GM23338 (cell line): ENCODE measurements at regions not wholly inside any gene's neighbourhood (a gene's known extent, or its start where the extent isn't known, plus 50 kb on each side); places are given as distances from the start of the nearest gene placed in this dataset.

ENCODE experiments used
- CREB1 ChIP-seq: fragments of 250-450 bp; sonication (Bioruptor Pico); IDR thresholded peaks from 2 replicates; pipeline ENCODE4 v1.5.0; 2020; ENCODE audit warnings: low read depth, mild to moderate bottlenecking, moderate library complexity
- ETS1 ChIP-seq: IDR thresholded peaks from 2 replicates; pipeline ENCODE4 v1.6.1; 2016; ENCODE audit warnings: antibody characterized with exemption
- EZH2 ChIP-seq: fragments of 200-600 bp; sonication (generic); IDR thresholded peaks from one replicate; pipeline ENCODE4 v1.8.0; 2017; ENCODE audit warnings: antibody characterized with exemption, mild to moderate bottlenecking, low read depth; ENCODE audit not compliant: unreplicated experiment
- EZH2phosphoT487 ChIP-seq: fragments of 200-600 bp; sonication (generic); IDR thresholded peaks from one replicate; pipeline ENCODE4 v1.8.1; 2018; ENCODE audit warnings: antibody characterized with exemption; ENCODE audit not compliant: unreplicated experiment
- JUNB ChIP-seq: IDR thresholded peaks from one replicate; pipeline ENCODE4 v1.6.1; 2016; ENCODE audit warnings: antibody characterized with exemption; ENCODE audit not compliant: unreplicated experiment
- NANOG ChIP-seq: IDR thresholded peaks from 2 replicates; pipeline ENCODE4 v1.6.1; 2016; ENCODE audit warnings: antibody characterized with exemption, borderline replicate concordance
- POLR2AphosphoS5 ChIP-seq: IDR thresholded peaks from 2 replicates; pipeline ENCODE4 v1.6.1; 2016; ENCODE audit warnings: antibody characterized with exemption, low read depth
- REST ChIP-seq: IDR thresholded peaks from one replicate; pipeline ENCODE4 v1.6.1; 2018; ENCODE audit warnings: antibody characterized with exemption; ENCODE audit not compliant: unreplicated experiment
- STAT1 ChIP-seq: IDR thresholded peaks from one replicate; pipeline ENCODE4 v1.6.1; 2016; ENCODE audit warnings: antibody characterized with exemption; ENCODE audit not compliant: unreplicated experiment
- ZNF114 ChIP-seq: fragments of 250-450 bp; sonication (Bioruptor Pico); IDR thresholded peaks from 2 replicates; pipeline ENCODE4 v1.5.0; 2020; ENCODE audit warnings: mild to moderate bottlenecking, moderate library complexity
- ZNF331 ChIP-seq: fragments of 250-450 bp; sonication (Bioruptor Pico); IDR thresholded peaks from 2 replicates; pipeline ENCODE4 v1.5.0; 2020; ENCODE audit warnings: low read depth, mild to moderate bottlenecking, moderate library complexity
- ZNF462 ChIP-seq: fragments of 250-450 bp; sonication (Bioruptor Pico); IDR thresholded peaks from 2 replicates; pipeline ENCODE4 v1.5.0; 2020; ENCODE audit warnings: mild to moderate bottlenecking, moderate library complexity
- TF ChIP-seq, protein P1 (sequence below), 2 experiments: fragments of 200-600 bp in 1 of 2; sonication (generic) in 1 of 2; conservative IDR thresholded peaks; 2 replicates each; pipeline versions ENCODE4 v1.5.1 to v1.6.1; 2016 to 2017; ENCODE audit warnings: antibody characterized with exemption in 2 of 2, low read depth in 2 of 2, mild to moderate bottlenecking in 2 of 2, moderate library complexity in 1 of 2

DNA sequence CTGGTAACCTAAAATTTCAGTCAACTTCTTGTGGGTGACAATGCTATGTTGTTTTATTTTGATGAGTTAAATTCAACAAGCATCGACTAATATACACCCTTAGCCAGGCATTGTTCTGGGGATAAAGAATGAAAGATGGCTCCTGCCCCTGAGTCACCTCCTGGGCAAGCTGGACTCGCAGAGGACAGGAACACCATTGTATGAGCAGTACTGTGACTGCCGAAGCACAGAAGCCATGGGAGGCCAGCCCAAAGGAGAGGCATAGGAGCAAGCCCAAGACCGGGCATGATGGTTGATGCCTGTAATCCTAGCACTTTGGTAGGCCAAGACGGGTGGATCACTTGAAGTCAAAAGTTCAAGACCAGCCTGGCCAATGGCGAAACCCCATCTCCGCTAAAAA is 555.2 kb downstream of the OMA1 start:
- no peak for TF ChIP-seq EZH2
- TF ChIP-seq, protein P1, sequence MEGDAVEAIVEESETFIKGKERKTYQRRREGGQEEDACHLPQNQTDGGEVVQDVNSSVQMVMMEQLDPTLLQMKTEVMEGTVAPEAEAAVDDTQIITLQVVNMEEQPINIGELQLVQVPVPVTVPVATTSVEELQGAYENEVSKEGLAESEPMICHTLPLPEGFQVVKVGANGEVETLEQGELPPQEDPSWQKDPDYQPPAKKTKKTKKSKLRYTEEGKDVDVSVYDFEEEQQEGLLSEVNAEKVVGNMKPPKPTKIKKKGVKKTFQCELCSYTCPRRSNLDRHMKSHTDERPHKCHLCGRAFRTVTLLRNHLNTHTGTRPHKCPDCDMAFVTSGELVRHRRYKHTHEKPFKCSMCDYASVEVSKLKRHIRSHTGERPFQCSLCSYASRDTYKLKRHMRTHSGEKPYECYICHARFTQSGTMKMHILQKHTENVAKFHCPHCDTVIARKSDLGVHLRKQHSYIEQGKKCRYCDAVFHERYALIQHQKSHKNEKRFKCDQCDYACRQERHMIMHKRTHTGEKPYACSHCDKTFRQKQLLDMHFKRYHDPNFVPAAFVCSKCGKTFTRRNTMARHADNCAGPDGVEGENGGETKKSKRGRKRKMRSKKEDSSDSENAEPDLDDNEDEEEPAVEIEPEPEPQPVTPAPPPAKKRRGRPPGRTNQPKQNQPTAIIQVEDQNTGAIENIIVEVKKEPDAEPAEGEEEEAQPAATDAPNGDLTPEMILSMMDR (conservative IDR thresholded peaks at IDR 0.05; ENCODE audit: low read depth in 2 of 2) = no peak
- TF ChIP-seq POLR2AphosphoS5 = no peak
- no peak for TF ChIP-seq REST
- TF ChIP-seq ZNF114 (CRISPR knock-in tag) = no peak
- TF ChIP-seq NANOG = no peak
- TF ChIP-seq CREB1 (CRISPR knock-in tag) = no peak
- no peak for TF ChIP-seq EZH2phosphoT487
- TF ChIP-seq ETS1 = no peak
- TF ChIP-seq JUNB = no peak
- TF ChIP-seq STAT1 = no peak
- no peak for TF ChIP-seq ZNF331
- no peak for TF ChIP-seq ZNF462
